ENCODE measurements at regions not wholly inside any gene's neighbourhood (a gene's known extent, or its start where the extent isn't known, plus 50 kb on each side); places are given as distances from the start of the nearest gene placed in this dataset.

DNA sequence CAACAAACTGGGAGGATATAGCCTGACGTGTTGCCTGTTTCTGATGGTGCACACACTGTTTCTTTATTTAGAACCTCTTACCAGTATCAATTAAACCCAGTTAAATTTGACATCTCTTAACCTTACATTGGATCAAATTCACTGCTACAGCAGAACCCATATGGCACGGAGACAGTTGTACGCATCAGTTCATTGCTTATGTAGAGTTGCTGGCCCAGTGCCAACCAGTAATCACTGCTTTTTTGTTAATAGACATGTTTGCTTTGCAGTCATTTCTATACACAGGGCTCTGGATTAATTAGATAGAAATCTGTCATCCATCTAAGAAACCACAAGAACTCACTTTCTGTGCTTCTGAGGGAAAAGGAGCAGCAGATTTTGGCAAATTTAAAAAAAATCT lies 154.0 kb downstream of the RWDD3 start:
- Mint-ChIP-seq H3K9me3 (peaks cover 0 to 10% of the 10 kb centered on the region in 2 donors), H3K4me1 (no peaks in the 10 kb centered on the region), H3K4me3 (no peak overlapping the region), H3K27me3 (no peaks in the 10 kb centered on the region), H3K27ac (no peak overlapping the region)
- no peak for DNase-seq
- ATAC-seq, result no peak

DNA sequence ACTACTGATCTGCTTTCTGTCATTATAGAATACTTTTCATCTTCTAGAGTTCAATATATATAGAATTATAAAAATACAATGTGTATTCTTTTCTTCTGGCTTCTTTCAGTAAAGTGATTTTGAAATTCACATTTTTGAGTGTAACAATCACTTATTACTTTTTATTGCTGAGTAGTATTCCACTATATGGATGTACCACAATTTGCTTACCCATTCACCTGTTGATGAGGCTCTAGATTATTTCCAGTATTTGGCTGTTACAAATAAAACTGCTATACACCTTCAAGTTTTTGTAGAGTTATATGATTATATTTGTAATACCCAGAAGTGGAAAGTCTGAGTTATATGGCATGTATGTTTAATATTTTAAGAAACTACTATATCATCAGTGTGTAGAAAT lies 159.4 kb downstream of the RWDD3 start:
- H3K27me3 Mint-ChIP-seq, result no peaks in the 10 kb centered on the region

DNA sequence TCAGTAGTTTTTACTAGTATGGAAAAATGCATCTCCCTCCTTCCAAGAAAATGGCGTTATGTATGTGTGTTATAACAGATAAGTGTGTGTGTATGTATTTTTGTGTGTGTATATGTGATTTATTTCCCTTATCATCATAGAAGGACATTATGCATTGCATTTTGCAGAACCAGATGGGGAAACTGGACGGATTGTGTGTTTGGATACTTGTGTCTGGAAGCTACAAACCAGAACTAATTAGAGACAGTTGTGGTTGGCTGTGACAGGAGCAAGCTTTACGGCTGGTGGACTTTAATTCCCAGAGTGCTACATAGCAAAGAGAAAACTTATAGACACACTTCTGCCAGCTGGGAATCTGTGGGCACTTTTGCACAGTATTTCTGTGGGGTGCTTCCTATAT lies 162.5 kb downstream of the RWDD3 start:
- no peak overlapping the region for H3K27ac Mint-ChIP-seq
- DNase-seq (no peak), ATAC-seq (no peak)
- H3K9me3 Mint-ChIP-seq, result peaks cover 0 to 6% of the 10 kb centered on the region in 2 donors
- no peak overlapping the region for H3K4me3 Mint-ChIP-seq
- H3K27me3 Mint-ChIP-seq, result no peaks in the 10 kb centered on the region
- no peaks in the 10 kb centered on the region for H3K4me1 Mint-ChIP-seq

More for the DNA sequence above, 159.4 kb downstream of the RWDD3 start:
- no peak overlapping the region for H3K27ac Mint-ChIP-seq
- DNase-seq (no peak), ATAC-seq (no peak)
- no peak overlapping the region for H3K4me3 Mint-ChIP-seq
- no peaks in the 10 kb centered on the region for H3K4me1 Mint-ChIP-seq
- H3K9me3 Mint-ChIP-seq, result peaks cover 0 to 10% of the 10 kb centered on the region in 2 donors

DNA sequence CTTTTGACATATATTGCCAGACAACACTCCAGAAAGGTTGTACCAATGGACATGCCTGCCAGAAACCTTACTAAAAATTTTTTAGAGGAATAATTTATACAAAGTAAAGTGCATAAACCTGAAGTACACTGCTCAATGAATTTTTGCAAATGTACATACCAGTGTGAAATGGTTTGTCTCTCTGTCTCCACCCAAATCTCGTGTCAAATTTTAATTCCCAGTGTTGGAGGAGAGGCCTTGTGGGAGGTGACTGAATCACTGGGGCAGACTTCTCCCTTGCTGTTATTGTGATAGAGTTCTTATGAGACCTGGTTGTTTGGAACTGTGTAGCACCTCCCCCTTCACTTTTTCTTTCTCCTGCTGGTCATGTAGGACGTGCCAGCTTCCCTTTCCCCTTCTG lies 168.8 kb downstream of the RWDD3 start:
- peaks cover 11% of the 10 kb centered on the region for H3K27me3 Mint-ChIP-seq
- H3K27ac Mint-ChIP-seq, result no peak overlapping the region
- H3K4me3 Mint-ChIP-seq, result no peak overlapping the region
- H3K4me1 Mint-ChIP-seq, result no peaks in the 10 kb centered on the region
- ATAC-seq, result no peak
- peaks cover 12 to 22% of the 10 kb centered on the region in 2 donors for H3K9me3 Mint-ChIP-seq
- no peak for DNase-seq

DNA sequence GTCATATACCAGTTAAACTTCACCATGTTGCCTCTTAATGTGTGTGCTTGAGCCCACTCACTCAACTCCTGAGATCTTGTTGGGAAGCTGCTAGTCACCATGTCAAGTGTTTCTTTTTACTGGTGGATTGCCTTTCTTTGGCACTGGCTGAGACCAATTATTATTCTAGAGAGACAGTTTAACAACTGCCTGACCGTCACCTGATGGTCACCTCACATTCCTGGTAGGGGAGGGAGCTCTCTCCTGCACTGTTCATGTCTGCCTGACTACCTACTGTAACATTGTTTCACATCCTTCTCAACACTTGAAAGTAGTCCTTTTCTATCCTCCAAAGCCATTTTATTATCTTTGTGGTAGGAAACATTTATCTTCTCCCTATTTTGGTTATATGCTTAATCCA lies 172.3 kb downstream of the RWDD3 start:
- Mint-ChIP-seq H3K9me3 (peaks cover 5 to 22% of the 10 kb centered on the region in 2 donors), H3K4me3 (no peak overlapping the region), H3K4me1 (no peaks in the 10 kb centered on the region), H3K27ac (no peak overlapping the region), H3K27me3 (peaks cover 26% of the 10 kb centered on the region)
- DNase-seq (no peak), ATAC-seq (no peak)

DNA sequence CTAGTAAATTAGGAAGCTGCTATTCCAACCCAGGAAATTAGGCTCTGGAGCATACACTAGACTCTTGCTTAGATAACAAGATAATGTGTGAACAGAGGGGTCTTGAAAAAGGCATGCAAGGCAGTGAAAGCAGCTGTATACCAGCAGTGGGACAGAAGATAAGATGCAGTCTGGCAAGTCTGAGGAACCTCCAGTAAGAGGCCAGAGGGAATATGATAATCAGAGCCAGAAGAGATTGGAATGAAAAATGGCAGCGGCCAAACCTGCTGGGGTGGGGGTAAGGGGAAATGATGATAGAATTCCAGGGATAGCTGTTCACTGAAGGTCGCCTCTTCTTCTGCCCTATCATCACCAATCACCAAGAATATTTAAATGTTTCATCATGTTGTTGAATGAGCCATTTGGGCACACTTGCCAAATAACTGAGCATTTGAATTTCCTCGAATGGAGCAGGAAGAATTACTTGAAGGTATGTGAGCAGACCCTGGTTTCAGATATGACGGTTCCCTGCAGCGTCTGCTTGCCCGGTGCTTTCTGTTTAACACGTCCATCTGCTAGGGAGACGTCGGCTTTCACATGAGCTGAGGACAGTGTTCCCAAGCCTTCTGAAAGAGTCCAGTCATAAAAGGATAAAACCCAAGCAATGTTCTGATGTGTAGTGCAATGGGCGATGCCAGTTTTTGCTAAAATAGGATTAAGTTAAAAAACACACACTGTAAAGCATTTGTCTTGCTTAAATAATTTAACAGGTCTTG lies 173.3 kb downstream of the RWDD3 start:
- Mint-ChIP-seq H3K27me3 (peaks cover 26% of the 10 kb centered on the region), H3K4me1 (no peaks in the 10 kb centered on the region), H3K27ac (no peak overlapping the region), H3K9me3 (peaks cover 5 to 22% of the 10 kb centered on the region in 2 donors), H3K4me3 (no peak overlapping the region)
- DNase-seq (no peak), ATAC-seq (no peak)

DNA sequence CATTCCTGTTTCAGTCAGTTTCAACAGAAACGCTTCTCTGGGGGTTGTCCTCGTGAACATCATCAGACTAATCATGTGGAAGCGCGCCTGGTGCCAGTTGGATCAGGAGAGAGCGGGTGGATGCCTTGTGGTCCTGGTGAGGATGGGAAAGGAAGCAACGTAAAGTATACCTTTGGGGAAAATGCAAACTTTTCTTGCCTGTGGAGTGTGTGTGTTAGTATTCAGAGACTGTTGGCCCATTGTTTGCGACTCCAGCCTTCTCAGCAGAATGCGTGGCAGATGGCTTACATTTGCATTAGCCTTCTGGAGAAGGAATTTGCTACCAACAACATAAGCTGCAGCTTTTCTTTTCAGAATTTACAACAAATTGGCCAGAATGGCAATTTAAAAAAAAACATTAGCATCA lies 173.9 kb downstream of the RWDD3 start:
- DNase-seq, result no peak
- Mint-ChIP-seq H3K4me1 (no peaks in the 10 kb centered on the region), H3K4me3 (no peak overlapping the region), H3K27ac (no peak overlapping the region), H3K9me3 (peaks cover 4 to 19% of the 10 kb centered on the region in 2 donors), H3K27me3 (peaks cover 26% of the 10 kb centered on the region)
- ATAC-seq, result no peak

DNA sequence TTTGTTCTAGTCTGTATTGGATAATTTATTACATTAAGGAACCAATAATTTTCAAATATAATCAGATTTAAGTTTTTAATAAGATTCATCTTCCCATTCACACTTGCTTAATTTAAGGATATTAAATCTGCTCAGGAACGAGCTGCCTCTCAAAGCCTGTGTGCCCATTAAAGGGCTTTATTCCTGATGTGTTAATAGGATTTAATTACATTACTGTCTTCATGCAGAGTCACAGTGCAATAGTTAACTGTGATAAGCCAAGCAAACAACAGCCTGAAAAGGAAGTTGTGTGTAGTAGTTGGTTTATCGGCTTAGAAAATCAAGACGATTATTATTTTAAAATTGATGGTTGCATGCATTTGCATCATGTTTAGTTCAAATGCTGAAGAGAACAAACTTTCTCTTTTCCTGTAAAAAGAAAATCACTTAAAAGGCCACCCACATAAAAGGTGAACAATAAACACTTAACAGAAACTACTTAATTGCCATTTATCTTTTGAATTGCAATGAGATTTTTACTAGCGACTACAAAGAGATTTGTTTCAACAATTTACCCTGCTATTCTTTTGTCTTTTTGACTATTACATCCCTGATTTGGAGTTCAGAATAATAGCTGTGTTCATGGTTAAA lies 174.6 kb downstream of the RWDD3 start:
- H3K27me3 Mint-ChIP-seq, result peaks cover 26% of the 10 kb centered on the region
- H3K27ac Mint-ChIP-seq, result no peak overlapping the region
- DNase-seq (no peak), ATAC-seq (no peak)
- H3K4me3 Mint-ChIP-seq, result no peak overlapping the region
- peaks cover 0 to 12% of the 10 kb centered on the region in 2 donors for H3K9me3 Mint-ChIP-seq
- no peaks in the 10 kb centered on the region for H3K4me1 Mint-ChIP-seq

DNA sequence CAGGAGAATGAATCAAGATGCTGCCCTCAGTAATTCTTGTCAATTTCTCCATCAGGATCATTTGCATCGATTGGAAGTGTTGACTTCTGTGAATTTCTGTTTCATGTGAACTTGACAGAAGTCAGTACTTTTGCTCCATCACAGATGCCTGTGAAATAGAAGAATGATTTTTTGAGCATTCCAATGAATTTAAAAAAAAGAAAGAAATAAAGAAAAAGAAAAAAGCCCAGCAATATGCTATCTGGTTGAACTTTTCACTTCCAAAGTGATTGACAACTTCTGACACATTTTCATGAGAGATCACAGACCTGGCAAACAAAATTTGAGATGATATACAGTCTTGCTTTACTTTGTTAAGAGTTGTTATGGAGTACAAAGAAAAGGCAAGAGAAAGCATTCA lies 175.3 kb downstream of the RWDD3 start:
- DNase-seq (no peak), ATAC-seq (no peak)
- H3K9me3 Mint-ChIP-seq, result peaks cover 0 to 9% of the 10 kb centered on the region in 2 donors
- no peak overlapping the region for H3K4me3 Mint-ChIP-seq
- H3K4me1 Mint-ChIP-seq, result no peaks in the 10 kb centered on the region
- no peak overlapping the region for H3K27ac Mint-ChIP-seq
- peaks cover 26% of the 10 kb centered on the region for H3K27me3 Mint-ChIP-seq

DNA sequence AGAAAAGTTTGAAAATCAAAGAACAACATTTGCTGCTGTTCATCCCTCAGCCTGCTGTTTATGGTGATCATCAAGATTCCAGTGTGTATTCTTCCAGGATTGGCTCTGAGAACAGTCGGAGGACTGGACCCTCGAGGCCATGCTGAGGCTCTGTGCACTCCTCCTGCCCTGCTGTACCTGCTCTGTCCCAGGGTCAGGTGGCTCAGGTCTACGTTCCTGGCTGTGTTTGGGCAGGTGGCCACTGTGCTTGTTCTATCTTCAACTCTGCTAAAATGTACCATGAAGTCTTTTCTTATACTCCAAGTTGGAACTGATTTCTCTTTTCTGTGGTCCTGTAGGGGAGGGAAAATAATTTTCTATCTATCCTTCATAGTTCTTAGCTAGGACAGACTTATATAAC lies 175.9 kb downstream of the RWDD3 start:
- H3K27me3 Mint-ChIP-seq, result peaks cover 26% of the 10 kb centered on the region
- no peaks in the 10 kb centered on the region for H3K4me1 Mint-ChIP-seq
- H3K4me3 Mint-ChIP-seq, result no peak overlapping the region
- DNase-seq (no peak), ATAC-seq (no peak)
- H3K27ac Mint-ChIP-seq, result no peak overlapping the region
- peaks cover 0 to 4% of the 10 kb centered on the region in 2 donors for H3K9me3 Mint-ChIP-seq

DNA sequence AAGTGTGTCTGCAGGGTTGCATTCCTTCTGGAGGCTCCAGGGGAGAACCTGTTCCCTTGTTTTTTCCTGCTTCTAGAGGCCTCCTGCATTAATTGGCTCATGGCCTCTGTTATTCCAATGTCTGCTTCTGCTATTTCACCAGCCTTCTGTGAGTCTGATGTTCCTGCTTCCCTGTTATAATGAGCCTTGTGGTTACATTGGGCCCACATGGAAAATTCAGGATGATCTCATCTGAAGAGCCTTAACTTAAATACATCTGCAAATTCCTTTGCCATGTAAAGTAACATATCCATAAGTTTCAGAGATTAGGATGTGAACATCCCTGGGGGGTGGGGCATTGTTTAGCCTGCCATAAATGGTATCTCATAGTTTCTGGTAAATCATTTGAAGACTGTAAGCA lies 181.1 kb downstream of the RWDD3 start:
- no peak for ATAC-seq
- Mint-ChIP-seq H3K4me1 (no peaks in the 10 kb centered on the region), H3K27me3 (no peaks in the 10 kb centered on the region), H3K4me3 (no peak overlapping the region), H3K9me3 (no peaks in the 10 kb centered on the region), H3K27ac (no peak overlapping the region)
- no peak for DNase-seq

DNA sequence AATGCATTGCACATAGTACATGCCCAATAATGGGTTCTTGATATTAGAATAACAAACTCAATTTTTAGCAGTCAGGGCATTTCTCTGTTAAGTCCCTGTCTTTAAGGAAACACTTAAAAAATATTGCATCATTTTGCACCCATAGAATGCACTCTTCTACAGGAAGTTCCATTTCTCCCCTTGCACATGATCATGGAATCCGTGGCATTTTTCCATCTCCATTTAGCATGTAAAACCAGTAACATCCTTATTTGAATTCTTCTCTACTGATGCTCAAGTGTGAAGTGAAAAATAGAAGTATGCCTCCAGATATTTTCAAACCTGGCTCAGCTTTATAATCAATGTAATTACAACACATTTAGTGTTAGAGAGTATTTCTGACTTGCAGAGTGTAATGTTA lies 192.8 kb downstream of the RWDD3 start:
- Mint-ChIP-seq H3K27ac (no peak overlapping the region), H3K4me3 (no peak overlapping the region), H3K27me3 (no peaks in the 10 kb centered on the region), H3K9me3 (peaks cover 0 to 10% of the 10 kb centered on the region in 2 donors), H3K4me1 (no peaks in the 10 kb centered on the region)
- DNase-seq, result no peak
- ATAC-seq, result no peak

DNA sequence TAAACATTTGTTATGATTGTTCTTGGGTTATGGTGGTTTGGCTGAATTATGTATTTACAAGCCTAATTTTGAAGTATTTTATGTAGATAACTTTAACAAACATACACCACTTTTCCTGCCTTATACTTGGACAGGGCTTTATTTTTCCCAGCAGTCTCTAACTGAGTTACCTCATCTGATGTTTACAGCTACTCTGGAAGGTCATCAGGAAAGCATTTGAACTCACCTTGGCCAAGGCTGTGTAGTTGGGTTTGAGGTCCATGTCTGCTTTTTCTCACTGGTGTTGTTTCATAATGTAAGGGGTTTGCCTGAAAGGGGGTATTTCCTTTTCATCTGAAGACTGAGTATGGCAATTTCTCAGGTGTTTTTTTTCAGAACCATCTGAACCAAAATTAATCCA lies 193.5 kb downstream of the RWDD3 start:
- no peak for DNase-seq
- no peak for ATAC-seq
- Mint-ChIP-seq H3K4me3 (no peak overlapping the region), H3K27me3 (no peaks in the 10 kb centered on the region), H3K27ac (no peak overlapping the region), H3K4me1 (no peaks in the 10 kb centered on the region), H3K9me3 (peaks cover 0 to 6% of the 10 kb centered on the region in 2 donors)

DNA sequence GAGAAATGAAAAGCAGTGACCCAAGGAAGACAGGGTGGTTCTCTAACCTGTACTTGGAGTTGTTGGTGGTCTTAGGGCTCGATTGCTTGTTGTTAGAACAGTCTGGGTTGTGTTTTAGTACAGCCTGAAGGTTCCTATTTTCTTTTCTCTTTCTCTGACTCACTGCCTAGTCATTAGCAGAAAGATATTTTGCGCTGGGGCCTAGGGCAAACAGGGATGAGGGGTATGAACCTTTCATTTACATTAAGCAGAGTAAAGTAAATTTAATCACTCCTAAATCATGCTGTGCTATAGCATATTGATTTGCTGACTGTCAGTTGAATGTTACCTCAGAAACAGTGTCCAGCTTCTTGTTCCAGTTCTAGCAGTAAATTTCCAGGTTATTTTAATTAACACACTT lies 197.2 kb downstream of the RWDD3 start:
- no peak overlapping the region for H3K4me3 Mint-ChIP-seq
- DNase-seq, result no peak

DNA sequence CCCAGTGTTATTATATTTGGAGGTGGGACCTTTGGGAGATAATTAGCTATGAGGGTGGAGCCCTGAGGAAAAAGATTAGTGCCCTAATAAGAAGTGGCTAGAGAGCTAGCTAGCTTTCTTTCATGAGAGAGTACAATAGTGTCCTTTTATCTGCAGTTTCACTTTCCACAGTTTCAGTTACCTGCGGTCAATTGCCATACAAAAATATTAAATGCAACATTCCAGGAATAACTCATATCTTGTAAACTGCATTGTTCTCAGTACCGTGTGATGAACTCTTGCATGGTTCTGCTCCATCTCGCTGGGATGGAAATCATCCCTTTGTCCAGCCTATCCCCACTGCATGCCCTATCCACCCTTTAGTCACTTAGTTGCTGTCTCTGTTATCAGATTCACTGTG lies 201.6 kb downstream of the RWDD3 start:
- Mint-ChIP-seq H3K27me3 (no peaks in the 10 kb centered on the region), H3K4me1 (no peaks in the 10 kb centered on the region)
- no peak for ATAC-seq

More for the DNA sequence above, 197.2 kb downstream of the RWDD3 start:
- Mint-ChIP-seq H3K9me3 (no peaks in the 10 kb centered on the region), H3K4me1 (no peaks in the 10 kb centered on the region), H3K27ac (no peak overlapping the region), H3K27me3 (no peaks in the 10 kb centered on the region)
- no peak for ATAC-seq

DNA sequence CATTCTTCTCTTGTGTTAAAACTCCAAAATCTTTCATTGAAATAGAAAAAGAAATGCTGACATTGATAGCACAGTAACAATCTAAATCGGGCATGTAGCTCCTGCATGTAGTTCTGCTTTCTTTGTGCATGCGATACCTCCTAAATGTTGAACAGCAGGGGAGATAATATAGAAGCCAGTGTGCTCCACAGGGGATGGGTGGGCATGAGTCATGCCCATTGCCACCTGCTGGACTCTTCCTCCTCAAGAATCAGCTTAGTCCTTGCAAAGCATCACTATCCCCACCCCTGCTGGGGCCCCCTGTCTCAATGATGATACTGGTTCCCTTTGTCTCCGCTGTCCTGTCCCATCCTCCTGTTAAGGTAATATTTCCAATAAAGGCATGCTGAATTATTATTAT lies 203.0 kb downstream of the RWDD3 start:
- no peak for ATAC-seq
- Mint-ChIP-seq H3K4me3 (no peak overlapping the region), H3K9me3 (no peaks in the 10 kb centered on the region)

More for the DNA sequence above, 201.6 kb downstream of the RWDD3 start:
- H3K27ac Mint-ChIP-seq, result no peak overlapping the region
- no peak for DNase-seq
- H3K9me3 Mint-ChIP-seq, result no peaks in the 10 kb centered on the region
- H3K4me3 Mint-ChIP-seq, result no peak overlapping the region

More for the DNA sequence above, 203.0 kb downstream of the RWDD3 start:
- no peaks in the 10 kb centered on the region for H3K27me3 Mint-ChIP-seq
- no peak overlapping the region for H3K27ac Mint-ChIP-seq
- DNase-seq, result no peak
- H3K4me1 Mint-ChIP-seq, result no peaks in the 10 kb centered on the region

All from stimulated activated naive CD8-positive, alpha-beta T cell treated with anti-CD3 and anti-CD28 coated beads, Interleukin-15, amount 100 ng/mL, for 72 hours (primary cell).